Gastrocnemius medialis (tissue), 4 donors: ENCODE measurements at regions not wholly inside any gene's neighbourhood (a gene's known extent, or its start where the extent isn't known, plus 50 kb on each side); places are given as distances from the start of the nearest gene placed in this dataset.

ENCODE experiments used
- CTCF ChIP-seq, 5 experiments: fragments of 450-650 bp in 3 of 5; fragments of 200-600 bp in 2 of 5; sonication (generic) in 2 of 5; IDR thresholded peaks in 4 of 5; conservative IDR thresholded peaks in 1 of 5; 1 replicate in 4 of 5; 2 replicates in 1 of 5; pipeline ENCODE4 v1.5.1; 2016 to 2019; ENCODE audit warnings: antibody characterized with exemption in 5 of 5, mild to moderate bottlenecking in 3 of 5, moderate library complexity in 3 of 5
- POLR2A ChIP-seq, 2 donors: fragments of 450-650 bp; IDR thresholded peaks; one replicate each; pipeline ENCODE4 v1.6.1; 2017; ENCODE audit warnings: antibody characterized with exemption in 2 of 2, mild to moderate bottlenecking in 2 of 2, moderate library complexity in 2 of 2

GRCh38 chr11:111444040-111444439 is 65.0 kb upstream of the POU2AF1 start:
- no peak for TF ChIP-seq POLR2A (IDR thresholded peaks at IDR 0.05)
- TF ChIP-seq CTCF (IDR thresholded peaks at IDR 0.05 in 4 of 5, conservative IDR thresholded peaks at IDR 0.05 in 1 of 5): no peak
